ENCODE measurements at regions not wholly inside any gene's neighbourhood (a gene's known extent, or its start where the extent isn't known, plus 50 kb on each side); places are given as distances from the start of the nearest gene placed in this dataset.

GRCh38 chr2:64762301-64762997 is 108.7 kb upstream of the SERTAD2 start:
- Histone ChIP-seq H2AFZ (ENCODE audit: low read length) (no peak overlapping the region), H3K9me2 (ENCODE audit: low read depth, low read length) (no peaks in the 10 kb centered on the region), H3K4me3 (ENCODE audit: low read depth, low read length, poor library complexity, severe bottlenecking) (no peak overlapping the region), H3K9me3 (ENCODE audit: low read length) (no peaks in the 10 kb centered on the region), H3K36me3 (ENCODE audit: insufficient read depth, low read length) (no peaks in the 10 kb centered on the region), H3K27ac (ENCODE audit: low read depth, low read length, poor library complexity, severe bottlenecking) (no peak overlapping the region), H3F3A (ENCODE audit: insufficient read depth, low read length) (no peaks in the 10 kb centered on the region), H4K20me1 (ENCODE audit: insufficient read depth, low read length) (no peaks in the 10 kb centered on the region), H3K9ac (ENCODE audit: low read length) (no peak overlapping the region), H3K79me2 (ENCODE audit: insufficient read depth, low read length) (no peaks in the 10 kb centered on the region), H3K4me1 (ENCODE audit: insufficient read depth, low read length, severe bottlenecking) (peaks cover 29% of the 10 kb centered on the region), H3K4me2 (ENCODE audit: low read length) (no peak overlapping the region), H3K27me3 (ENCODE audit: insufficient read depth, low read length) (no peaks in the 10 kb centered on the region)
- no peak for TF ChIP-seq CTCF (IDR thresholded peaks at IDR 0.05; ENCODE audit: low read length)
- TF ChIP-seq EZH2 (IDR thresholded peaks at IDR 0.05; ENCODE audit: borderline replicate concordance, low read length) = no peak

GRCh38 chr2:64763126-64763525 is 109.4 kb upstream of the SERTAD2 start:
- no peaks in the 10 kb centered on the region for H3K36me3 ChIP-seq (ENCODE audit: insufficient read depth, low read length)
- no peaks in the 10 kb centered on the region for H3F3A ChIP-seq (ENCODE audit: insufficient read depth, low read length)
- no peak overlapping the region for H3K4me3 ChIP-seq (ENCODE audit: low read depth, low read length, poor library complexity, severe bottlenecking)
- H3K4me1 ChIP-seq (ENCODE audit: insufficient read depth, low read length, severe bottlenecking) = peaks cover 35% of the 10 kb centered on the region
- H2AFZ ChIP-seq (ENCODE audit: low read length) = no peak overlapping the region
- no peaks in the 10 kb centered on the region for H4K20me1 ChIP-seq (ENCODE audit: insufficient read depth, low read length)
- no peaks in the 10 kb centered on the region for H3K9me2 ChIP-seq (ENCODE audit: low read depth, low read length)
- no peaks in the 10 kb centered on the region for H3K27me3 ChIP-seq (ENCODE audit: insufficient read depth, low read length)
- H3K27ac ChIP-seq (ENCODE audit: low read depth, low read length, poor library complexity, severe bottlenecking) = no peak overlapping the region
- H3K9me3 ChIP-seq (ENCODE audit: low read length) = no peaks in the 10 kb centered on the region
- H3K4me2 ChIP-seq (ENCODE audit: low read length) = no peak overlapping the region
- no peak overlapping the region for H3K9ac ChIP-seq (ENCODE audit: low read length)
- TF ChIP-seq EZH2 (IDR thresholded peaks at IDR 0.05; ENCODE audit: borderline replicate concordance, low read length) (no peak), CTCF (IDR thresholded peaks at IDR 0.05; ENCODE audit: low read length) (no peak)
- no peaks in the 10 kb centered on the region for H3K79me2 ChIP-seq (ENCODE audit: insufficient read depth, low read length)

- H3K79me2 ChIP-seq (ENCODE audit: insufficient read depth, low read length) = no peaks in the 10 kb centered on the region
- no peaks in the 10 kb centered on the region for H3K9me3 ChIP-seq (ENCODE audit: low read length)
- H3F3A ChIP-seq (ENCODE audit: insufficient read depth, low read length) = no peaks in the 10 kb centered on the region
- no peaks in the 10 kb centered on the region for H4K20me1 ChIP-seq (ENCODE audit: insufficient read depth, low read length)
- H3K27ac ChIP-seq (ENCODE audit: low read depth, low read length, poor library complexity, severe bottlenecking) = no peak overlapping the region
- H3K4me2 ChIP-seq (ENCODE audit: low read length) = no peak overlapping the region
- H3K4me1 ChIP-seq (ENCODE audit: insufficient read depth, low read length, severe bottlenecking) = peaks cover 52% of the 10 kb centered on the region
- H2AFZ ChIP-seq (ENCODE audit: low read length) = no peak overlapping the region
- no peak overlapping the region for H3K9ac ChIP-seq (ENCODE audit: low read length)
- H3K27me3 ChIP-seq (ENCODE audit: insufficient read depth, low read length) = no peaks in the 10 kb centered on the region
- no peaks in the 10 kb centered on the region for H3K36me3 ChIP-seq (ENCODE audit: insufficient read depth, low read length)
- H3K4me3 ChIP-seq (ENCODE audit: low read depth, low read length, poor library complexity, severe bottlenecking) = no peak overlapping the region
- no peak for TF ChIP-seq CTCF (IDR thresholded peaks at IDR 0.05; ENCODE audit: low read length)
- no peak for TF ChIP-seq EZH2 (IDR thresholded peaks at IDR 0.05; ENCODE audit: borderline replicate concordance, low read length)
- no peaks in the 10 kb centered on the region for H3K9me2 ChIP-seq (ENCODE audit: low read depth, low read length)
Measured at GRCh38 chr2:64765160-64765805, 111.6 kb upstream of the SERTAD2 start.

All from OCI-LY1 (cell line).